ENCODE measurements at regions not wholly inside any gene's neighbourhood (a gene's known extent, or its start where the extent isn't known, plus 50 kb on each side); places are given as distances from the start of the nearest gene placed in this dataset.

DNA sequence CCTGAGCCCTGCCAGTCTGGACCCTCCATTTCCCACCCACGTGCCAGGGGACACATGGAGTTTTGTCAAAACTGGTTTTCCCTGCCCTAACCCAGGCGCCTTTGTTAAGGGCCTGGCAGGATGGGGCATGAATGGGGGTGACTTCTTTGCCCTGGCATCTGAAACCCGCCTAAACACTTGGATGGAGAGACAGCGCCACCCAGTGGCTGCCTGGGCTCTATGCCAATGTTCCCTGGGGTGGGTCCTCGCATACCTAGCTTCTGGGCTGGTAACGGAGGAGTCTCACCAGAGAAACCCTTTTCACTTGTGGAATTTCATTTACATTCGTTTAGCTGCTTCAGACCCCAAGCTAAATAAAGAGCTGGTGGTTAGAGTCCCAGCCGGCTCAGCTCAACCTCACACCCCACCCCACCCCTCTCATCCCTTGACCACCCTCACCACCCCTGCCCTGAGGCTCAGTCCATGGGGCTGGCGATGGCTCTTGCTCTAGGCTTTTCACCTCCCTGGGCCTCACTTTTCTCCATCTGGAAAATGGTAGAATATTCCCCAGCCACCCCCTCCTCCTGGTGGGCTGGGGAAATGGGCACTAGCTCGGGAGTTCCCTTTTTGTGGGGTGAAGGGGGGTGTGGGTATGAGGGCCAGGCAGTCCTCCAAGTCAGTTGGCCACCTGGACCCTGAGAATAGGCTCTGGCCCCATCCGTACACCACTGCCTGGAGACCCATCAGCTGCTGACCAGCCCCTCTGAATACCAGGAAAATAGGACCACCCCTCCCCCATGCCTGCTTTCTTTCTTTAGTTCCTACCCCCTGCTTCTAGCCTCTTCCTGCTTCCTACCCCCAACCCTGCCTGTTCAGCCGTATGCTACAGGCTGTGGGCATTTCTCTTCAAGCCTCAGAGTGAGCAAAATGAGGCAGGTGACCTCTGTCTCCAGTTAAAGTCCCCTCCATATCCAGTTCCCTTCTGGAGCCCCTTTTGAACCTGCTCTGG lies 57.1 kb upstream of the PJA1 start (continued):
- TF ChIP-seq SMC3 (IDR thresholded peaks at IDR 0.05; ENCODE audit: borderline replicate concordance, low read length): peak; percentile 76
- TF ChIP-seq PAX8 (IDR thresholded peaks at IDR 0.05): no peak
- TF ChIP-seq YY1 (IDR thresholded peaks at IDR 0.05; ENCODE audit: low read depth, low read length): 0 out of 2 replicates have a peak, but pooled peaks have one; percentile 35
- no peak for TF ChIP-seq LARP7 (IDR thresholded peaks at IDR 0.05)
- TF ChIP-seq, protein P1, sequence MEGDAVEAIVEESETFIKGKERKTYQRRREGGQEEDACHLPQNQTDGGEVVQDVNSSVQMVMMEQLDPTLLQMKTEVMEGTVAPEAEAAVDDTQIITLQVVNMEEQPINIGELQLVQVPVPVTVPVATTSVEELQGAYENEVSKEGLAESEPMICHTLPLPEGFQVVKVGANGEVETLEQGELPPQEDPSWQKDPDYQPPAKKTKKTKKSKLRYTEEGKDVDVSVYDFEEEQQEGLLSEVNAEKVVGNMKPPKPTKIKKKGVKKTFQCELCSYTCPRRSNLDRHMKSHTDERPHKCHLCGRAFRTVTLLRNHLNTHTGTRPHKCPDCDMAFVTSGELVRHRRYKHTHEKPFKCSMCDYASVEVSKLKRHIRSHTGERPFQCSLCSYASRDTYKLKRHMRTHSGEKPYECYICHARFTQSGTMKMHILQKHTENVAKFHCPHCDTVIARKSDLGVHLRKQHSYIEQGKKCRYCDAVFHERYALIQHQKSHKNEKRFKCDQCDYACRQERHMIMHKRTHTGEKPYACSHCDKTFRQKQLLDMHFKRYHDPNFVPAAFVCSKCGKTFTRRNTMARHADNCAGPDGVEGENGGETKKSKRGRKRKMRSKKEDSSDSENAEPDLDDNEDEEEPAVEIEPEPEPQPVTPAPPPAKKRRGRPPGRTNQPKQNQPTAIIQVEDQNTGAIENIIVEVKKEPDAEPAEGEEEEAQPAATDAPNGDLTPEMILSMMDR (IDR thresholded peaks at IDR 0.05 in 2 of 3, conservative IDR thresholded peaks at IDR 0.05 in 1 of 3; ENCODE audit: control insufficient read depth in 2 of 3, extremely low read depth in 1 of 3, insufficient read depth in 1 of 3, low read depth in 3 of 3, low read length in 3 of 3): peak; percentile 64 to 73 (median 71)
- TF ChIP-seq, protein P2, sequence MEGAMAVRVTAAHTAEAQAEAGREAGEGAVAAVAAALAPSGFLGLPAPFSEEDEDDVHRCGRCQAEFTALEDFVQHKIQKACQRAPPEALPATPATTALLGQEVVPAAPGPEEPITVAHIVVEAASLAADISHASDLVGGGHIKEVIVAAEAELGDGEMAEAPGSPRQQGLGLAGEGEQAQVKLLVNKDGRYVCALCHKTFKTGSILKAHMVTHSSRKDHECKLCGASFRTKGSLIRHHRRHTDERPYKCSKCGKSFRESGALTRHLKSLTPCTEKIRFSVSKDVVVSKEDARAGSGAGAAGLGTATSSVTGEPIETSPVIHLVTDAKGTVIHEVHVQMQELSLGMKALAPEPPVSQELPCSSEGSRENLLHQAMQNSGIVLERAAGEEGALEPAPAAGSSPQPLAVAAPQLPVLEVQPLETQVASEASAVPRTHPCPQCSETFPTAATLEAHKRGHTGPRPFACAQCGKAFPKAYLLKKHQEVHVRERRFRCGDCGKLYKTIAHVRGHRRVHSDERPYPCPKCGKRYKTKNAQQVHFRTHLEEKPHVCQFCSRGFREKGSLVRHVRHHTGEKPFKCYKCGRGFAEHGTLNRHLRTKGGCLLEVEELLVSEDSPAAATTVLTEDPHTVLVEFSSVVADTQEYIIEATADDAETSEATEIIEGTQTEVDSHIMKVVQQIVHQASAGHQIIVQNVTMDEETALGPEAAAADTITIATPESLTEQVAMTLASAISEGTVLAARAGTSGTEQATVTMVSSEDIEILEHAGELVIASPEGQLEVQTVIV (IDR thresholded peaks at IDR 0.05; ENCODE audit: borderline replicate concordance, partially characterized antibody): no peak
- TF ChIP-seq MEF2A (IDR thresholded peaks at IDR 0.05; ENCODE audit: insufficient read depth, low read depth, low read length): no peak
- TF ChIP-seq FOXK2 (IDR thresholded peaks at IDR 0.05): no peak
